Peyer's patch (tissue), 4 donors: ENCODE measurements at regions not wholly inside any gene's neighbourhood (a gene's known extent, or its start where the extent isn't known, plus 50 kb on each side); places are given as distances from the start of the nearest gene placed in this dataset.
A peak's percentile ranks its signal among the peaks of the same experiment; 100 is the strongest.

Experiments
- DNase-seq, 3 donors: peaks; one replicate each; pipeline ENCODE4 v3.0.0-alpha.2; 2017 to 2019
- H3K27ac ChIP-seq, 4 donors: fragments of 200-600 bp; sonication (generic); one replicate each; pipeline ENCODE4 v1.5.1; 2016 to 2019
- H3K27me3 ChIP-seq, 2 donors: fragments of 200-600 bp; sonication (generic); one replicate each; pipeline ENCODE4 v1.5.1; 2019
- H3K36me3 ChIP-seq, 3 donors: fragments of 200-600 bp; sonication (generic); one replicate each; pipeline ENCODE4 v1.5.1; 2016 to 2019
- H3K4me1 ChIP-seq, 4 donors: fragments of 200-600 bp; sonication (generic); one replicate each; pipeline ENCODE4 v1.5.1; 2016 to 2019
- H3K4me3 ChIP-seq, 4 donors: fragments of 200-600 bp; sonication (generic); 1 replicate in 3 of 4; 2 replicates in 1 of 4; pipeline ENCODE4 v1.5.1; 2016 to 2019; ENCODE audit warnings: mild to moderate bottlenecking in 1 of 4
- H3K9me3 ChIP-seq, 4 donors: fragments of 200-600 bp; sonication (generic); one replicate each; pipeline ENCODE4 v1.5.1; 2016 to 2019; ENCODE audit warnings: mild to moderate bottlenecking in 1 of 4
- CTCF ChIP-seq, 6 experiments: fragments of 450-650 bp in 4 of 6; fragments of 200-600 bp in 2 of 6; sonication (generic) in 1 of 6; IDR thresholded peaks; one replicate each; pipeline ENCODE4 v1.5.1; 2017 to 2019; ENCODE audit warnings: antibody characterized with exemption in 6 of 6, mild to moderate bottlenecking in 3 of 6, moderate library complexity in 1 of 6
- POLR2A ChIP-seq, 2 donors: fragments of 450-650 bp; IDR thresholded peaks; one replicate each; pipeline ENCODE4 v1.5.1; 2017; ENCODE audit warnings: antibody characterized with exemption in 2 of 2, mild to moderate bottlenecking in 2 of 2, moderate library complexity in 2 of 2

- TF ChIP-seq POLR2A (IDR thresholded peaks at IDR 0.05) (no peak), CTCF (IDR thresholded peaks at IDR 0.05) (peak in 3 of 6 experiments; percentile 21 to 45 (median 34))
- no peaks in the 10 kb centered on the region for H3K9me3 ChIP-seq
- DNase-seq = peak; percentile 40 to 92 (median 88)
- H3K36me3 ChIP-seq = no peaks in the 10 kb centered on the region
- H3K27ac ChIP-seq = peak overlapping the region; percentile 33 to 79 (median 63)
- peaks cover 0 to 25% (median 0%) of the 10 kb centered on the region in 4 donors for H3K4me1 ChIP-seq
- H3K27me3 ChIP-seq = no peaks in the 10 kb centered on the region
- H3K4me3 ChIP-seq = no peak overlapping the region
These were observed 74.0 kb upstream of the MDM1 start for GRCh38 chr12:68406134-68406576.

- no peaks in the 10 kb centered on the region for H3K27me3 ChIP-seq
- no peak for TF ChIP-seq CTCF (IDR thresholded peaks at IDR 0.05)
- TF ChIP-seq POLR2A (IDR thresholded peaks at IDR 0.05) = no peak
- no peak overlapping the region for H3K4me3 ChIP-seq
- DNase-seq = no peak
- H3K4me1 ChIP-seq = peaks cover 0 to 25% (median 0%) of the 10 kb centered on the region in 4 donors
- H3K27ac ChIP-seq = peak overlapping the region in 1 of 4 donors; percentile 79
- no peaks in the 10 kb centered on the region for H3K36me3 ChIP-seq
- no peaks in the 10 kb centered on the region for H3K9me3 ChIP-seq
These were observed 74.7 kb upstream of the MDM1 start for GRCh38 chr12:68406911-68407310.

- H3K9me3 ChIP-seq = no peaks in the 10 kb centered on the region
- H3K27me3 ChIP-seq = no peaks in the 10 kb centered on the region
- DNase-seq = no peak
- no peak for TF ChIP-seq POLR2A (IDR thresholded peaks at IDR 0.05)
- TF ChIP-seq CTCF (IDR thresholded peaks at IDR 0.05) = no peak
- H3K4me1 ChIP-seq = peaks cover 0 to 19% (median 0%) of the 10 kb centered on the region in 4 donors
- no peaks in the 10 kb centered on the region for H3K36me3 ChIP-seq
- H3K27ac ChIP-seq = no peak overlapping the region
- no peak overlapping the region for H3K4me3 ChIP-seq
These were observed 78.0 kb upstream of the MDM1 start for GRCh38 chr12:68410018-68410660.

- peaks cover 0 to 7% (median 0%) of the 10 kb centered on the region in 4 donors for H3K4me1 ChIP-seq
- no peaks in the 10 kb centered on the region for H3K36me3 ChIP-seq
- TF ChIP-seq POLR2A (IDR thresholded peaks at IDR 0.05) (no peak), CTCF (IDR thresholded peaks at IDR 0.05) (no peak)
- no peaks in the 10 kb centered on the region for H3K9me3 ChIP-seq
- no peak for DNase-seq
- H3K4me3 ChIP-seq = no peak overlapping the region
- H3K27ac ChIP-seq = no peak overlapping the region
- no peaks in the 10 kb centered on the region for H3K27me3 ChIP-seq
These were observed 79.2 kb upstream of the MDM1 start for GRCh38 chr12:68411371-68411770.

GRCh38 chr12:68414988-68415387 is 82.8 kb upstream of the MDM1 start:
- Histone ChIP-seq H3K27me3 (no peaks in the 10 kb centered on the region), H3K27ac (no peak overlapping the region), H3K4me3 (no peak overlapping the region), H3K4me1 (no peaks in the 10 kb centered on the region), H3K36me3 (no peaks in the 10 kb centered on the region), H3K9me3 (no peaks in the 10 kb centered on the region)
- DNase-seq = no peak
- TF ChIP-seq CTCF (IDR thresholded peaks at IDR 0.05) (no peak), POLR2A (IDR thresholded peaks at IDR 0.05) (no peak)
